ENCODE measurements at regions not wholly inside any gene's neighbourhood (a gene's known extent, or its start where the extent isn't known, plus 50 kb on each side); places are given as distances from the start of the nearest gene placed in this dataset.

DNA sequence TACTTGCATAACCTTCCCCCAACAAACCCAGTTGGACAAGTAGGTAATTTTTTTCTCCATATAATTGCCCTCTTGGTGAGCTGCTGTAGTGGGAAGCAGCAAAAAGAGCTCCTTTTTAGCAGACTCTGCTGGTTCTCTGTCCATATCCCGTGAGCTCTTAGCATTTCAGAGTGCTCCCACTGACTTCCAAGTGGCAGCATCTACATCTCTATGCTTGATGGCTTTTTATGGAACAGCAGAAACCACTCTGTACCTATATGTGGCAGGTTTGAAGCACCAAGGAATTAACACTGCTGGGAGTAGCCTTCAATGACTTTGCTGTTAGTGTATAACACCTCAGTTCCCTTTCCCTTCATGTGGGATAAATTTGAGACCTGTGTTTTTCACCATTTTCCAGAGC is 168.4 kb upstream of the NHS start:
- DNase-seq: no peak

DNA sequence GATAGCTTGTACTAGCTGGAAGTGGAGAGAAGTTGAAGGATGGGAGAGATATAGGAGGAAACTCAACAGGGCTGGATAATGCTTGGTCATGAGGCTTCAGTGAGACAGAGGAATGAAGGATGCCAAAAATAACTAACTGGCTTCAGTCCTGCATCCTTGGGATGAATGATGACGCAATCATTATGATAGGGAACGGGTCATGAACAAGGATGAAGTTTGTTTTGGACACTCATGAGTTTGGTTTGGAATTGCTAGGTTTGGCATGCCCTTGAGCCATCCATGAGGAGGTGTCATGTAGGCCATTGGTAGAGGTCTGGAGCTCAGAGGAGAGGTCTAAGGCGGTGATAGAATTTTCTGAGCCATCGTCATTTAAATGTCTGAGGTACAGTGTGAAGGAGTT is 160.0 kb upstream of the NHS start:
- no peak for DNase-seq

DNA sequence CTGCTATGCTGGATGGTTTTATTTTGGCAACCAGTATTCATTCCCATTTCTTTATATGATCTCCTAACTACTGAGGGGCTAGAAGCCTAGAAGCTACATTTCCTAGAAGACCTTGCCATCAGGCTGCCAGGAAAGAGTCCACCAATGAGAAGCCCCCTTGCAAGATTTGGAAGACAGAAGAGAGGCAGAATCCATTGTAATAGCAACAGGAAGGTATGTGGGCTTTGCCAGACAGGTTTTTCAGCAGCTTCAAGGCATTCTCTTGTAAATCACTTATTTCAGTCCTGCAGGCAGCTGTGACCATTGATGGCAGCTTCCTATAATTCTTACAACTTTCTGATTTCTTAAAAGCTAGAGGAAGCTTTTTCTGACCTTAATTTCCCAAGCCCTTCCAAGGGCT is 148.3 kb upstream of the NHS start:
- no peak for DNase-seq

DNA sequence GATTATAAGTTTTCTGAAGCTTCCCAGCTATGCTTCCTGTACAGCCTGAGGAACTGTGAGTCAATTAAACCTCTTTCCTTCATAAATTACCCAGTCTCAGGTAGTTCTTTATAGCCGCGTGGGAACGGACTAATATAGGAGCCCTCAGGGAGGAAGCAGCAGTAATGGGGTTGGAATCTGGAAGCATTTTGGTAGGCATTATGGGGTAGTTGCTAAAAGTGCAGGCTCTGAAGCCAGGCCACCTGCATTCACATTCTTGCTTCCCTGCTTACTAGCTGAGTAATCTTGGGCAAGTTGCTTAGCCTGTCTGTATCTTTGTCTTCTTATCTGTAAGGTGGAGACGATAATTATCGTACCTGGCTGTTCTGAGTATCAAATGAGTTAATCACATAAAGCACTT is 137.9 kb upstream of the NHS start:
- no peak for DNase-seq

DNA sequence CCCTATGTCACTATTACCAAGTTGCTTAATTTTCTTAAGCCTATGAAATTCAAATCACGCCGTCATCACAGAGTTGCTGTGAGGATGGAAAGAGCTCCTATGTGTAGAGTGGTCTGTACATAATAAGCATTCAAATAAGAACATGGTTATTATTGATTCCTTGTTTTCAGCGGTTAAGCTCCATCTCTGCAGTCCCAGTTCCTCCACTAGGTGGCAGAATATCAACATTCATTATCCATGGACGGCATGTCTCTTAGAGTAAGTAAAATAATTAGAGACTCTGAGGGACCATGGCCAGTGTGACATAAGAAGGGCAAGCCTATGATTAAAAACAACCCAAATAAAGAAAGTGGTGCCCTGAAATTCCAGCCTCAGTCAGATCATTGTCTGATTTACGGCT is 132.5 kb upstream of the NHS start:
- DNase-seq: peak; percentile 43

DNA sequence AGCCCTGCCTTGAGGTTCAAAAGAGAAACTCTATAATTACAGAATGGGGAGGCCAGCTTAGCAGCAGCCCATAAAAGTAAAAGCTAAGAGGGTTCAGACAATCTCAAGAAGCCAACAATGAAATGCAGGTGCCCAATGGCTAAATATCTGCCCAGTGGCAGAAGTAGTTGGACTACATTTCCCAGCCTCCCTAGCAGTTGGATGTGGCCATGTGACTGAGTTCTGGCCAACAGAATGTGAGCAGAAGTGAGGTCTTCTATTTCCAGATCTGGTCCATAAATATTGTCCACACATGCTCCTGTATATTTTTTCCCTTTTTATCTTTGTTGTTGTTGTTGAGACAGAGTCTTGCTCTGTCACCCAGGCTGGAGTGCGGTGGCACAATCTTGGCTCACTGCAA is 127.9 kb upstream of the NHS start:
- DNase-seq: no peak

DNA sequence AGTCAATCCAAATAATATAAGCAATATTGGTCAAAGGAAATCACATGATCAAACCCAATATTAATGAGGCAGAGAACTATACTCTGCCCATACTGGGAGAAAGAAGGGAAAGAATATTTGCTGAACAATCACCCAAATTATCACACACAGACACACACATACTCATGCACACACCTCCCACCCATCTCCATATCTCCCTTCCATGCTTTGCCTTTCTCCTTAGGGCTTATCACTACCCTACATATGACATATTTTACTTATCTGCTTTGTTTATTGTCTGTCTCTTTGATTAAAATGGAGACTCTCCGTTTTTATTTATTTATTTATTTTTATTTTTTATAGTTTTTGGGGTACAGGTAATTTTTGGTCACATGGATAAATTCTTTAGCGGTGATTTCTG is 112.9 kb upstream of the NHS start:
- no peak for DNase-seq

DNA sequence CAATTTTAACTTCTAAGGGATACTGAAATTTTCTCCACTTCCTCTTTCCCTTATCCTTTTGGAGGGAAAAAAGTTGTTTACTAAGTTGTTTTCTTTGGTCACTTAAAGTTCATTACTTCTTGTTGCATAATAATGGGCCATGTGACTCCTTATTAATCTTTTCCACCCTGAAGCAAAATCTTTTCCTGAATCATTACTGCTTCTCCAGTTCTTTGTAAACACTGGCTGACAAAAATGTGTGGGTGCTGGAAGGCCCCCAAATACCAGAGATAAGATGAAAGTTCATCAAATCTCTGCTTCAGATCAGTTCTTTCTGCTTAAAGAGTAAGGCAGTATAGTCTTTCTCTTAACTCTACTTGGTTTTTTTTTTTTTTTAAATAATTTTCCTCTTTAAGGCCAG is 108.9 kb upstream of the NHS start:
- no peak for DNase-seq

DNA sequence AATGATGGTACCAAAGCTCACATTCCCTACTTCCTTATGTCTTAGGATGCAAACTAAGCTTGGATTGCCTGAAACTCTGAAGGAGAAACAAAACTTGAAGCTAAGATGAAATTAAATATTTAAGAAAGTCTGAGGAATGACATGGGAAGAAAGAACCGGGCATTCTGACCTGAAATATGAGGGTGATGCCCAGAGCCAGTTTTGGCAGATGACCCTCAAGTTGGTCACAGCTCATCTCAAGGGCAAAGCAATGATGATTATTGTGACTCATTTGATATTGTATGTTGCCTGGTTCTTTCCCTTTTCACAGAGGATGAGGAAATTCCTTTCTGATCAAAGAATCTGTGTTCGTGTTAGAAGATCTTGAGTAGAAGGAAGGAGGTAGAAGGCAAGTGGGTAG is 96.0 kb upstream of the NHS start:
- DNase-seq: no peak

GRCh38 chrX:17285983-17286382 is 89.0 kb upstream of the NHS start:
- DNase-seq: no peak

DNA sequence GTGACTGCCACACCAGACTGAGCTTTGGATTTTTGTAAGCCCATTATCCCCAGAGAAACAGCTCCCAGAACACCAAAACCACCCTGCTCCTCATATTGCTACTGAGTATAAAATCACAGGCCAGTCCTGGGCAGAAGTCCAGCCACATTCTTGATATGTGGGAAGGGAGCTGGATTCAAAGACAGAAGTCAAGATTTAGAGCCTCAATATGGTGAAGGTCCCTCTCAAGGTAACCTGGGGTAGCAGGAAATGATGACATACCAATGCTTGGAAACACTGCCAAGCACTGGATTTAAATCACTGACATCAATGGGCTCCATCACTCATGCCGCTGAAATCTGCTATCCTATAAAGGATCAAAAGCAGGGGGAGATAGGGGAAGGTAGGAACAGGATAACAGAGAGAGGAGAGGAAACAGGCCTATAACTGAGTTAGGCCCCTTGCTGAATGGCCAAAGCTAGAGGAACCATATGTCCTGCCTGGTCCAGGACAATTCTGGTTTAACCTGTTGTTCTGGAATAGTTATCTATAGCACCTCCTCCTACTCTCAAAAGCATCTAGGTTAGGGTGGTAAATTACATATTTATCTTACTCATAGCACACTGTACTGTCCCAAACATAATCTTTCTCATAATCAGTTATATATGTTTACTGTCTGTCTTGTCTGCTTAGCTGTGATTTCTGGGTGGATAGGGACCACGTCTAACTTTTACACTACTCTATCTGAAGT is 83.7 kb upstream of the NHS start:
- DNase-seq: no peak

GRCh38 chrX:17292111-17292527 is 82.9 kb upstream of the NHS start:
- DNase-seq: no peak

GRCh38 chrX:17294561-17294960 is 80.4 kb upstream of the NHS start:
- DNase-seq: no peak

DNA sequence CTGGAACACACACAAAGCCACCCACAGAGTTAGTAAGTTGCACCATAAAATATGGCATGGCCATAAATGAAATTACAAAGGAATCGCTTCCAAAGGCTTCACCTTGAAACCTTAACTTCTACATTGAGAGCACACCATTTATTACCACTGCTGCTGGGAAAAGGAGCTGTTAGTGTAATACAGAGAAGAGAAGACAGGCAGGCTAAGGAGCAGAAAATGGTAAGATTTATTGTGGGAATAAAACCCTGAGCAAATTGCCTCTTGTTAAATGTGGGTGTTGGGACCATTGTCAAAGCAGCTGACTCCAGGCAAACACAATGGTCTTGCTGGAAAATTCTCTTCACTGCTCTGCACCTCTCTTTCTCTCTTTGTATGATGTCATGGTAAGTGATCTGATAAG is 79.2 kb upstream of the NHS start:
- no peak for DNase-seq

DNA sequence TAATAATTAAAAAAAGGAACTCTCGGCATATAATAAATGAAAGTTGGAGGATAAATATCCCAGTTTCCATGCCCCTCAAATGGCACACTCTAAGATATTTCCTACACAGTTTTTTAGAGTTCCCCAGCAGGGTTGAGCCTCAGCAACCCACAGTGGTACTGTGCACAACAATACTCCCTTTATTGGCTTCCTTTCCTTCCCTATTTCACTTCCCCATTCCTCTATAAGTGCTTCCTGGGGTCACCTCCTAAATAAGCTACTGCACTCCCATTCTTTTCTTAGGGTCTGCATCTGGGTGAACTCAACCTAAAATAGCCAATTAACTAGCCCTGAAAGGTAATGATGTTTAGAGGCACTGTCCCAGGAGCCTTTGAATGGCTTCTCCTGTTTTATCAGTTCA is 76.4 kb upstream of the NHS start:
- no peak for DNase-seq

GRCh38 chrX:17299206-17299605 is 75.8 kb upstream of the NHS start:
- no peak for DNase-seq

- DNase-seq: no peak
Observed at GRCh38 chrX:17323397-17323796, 51.6 kb upstream of the NHS start.

Measured in 8988T (cell line).